Fibroblast of pulmonary artery (primary cell): ENCODE measurements at regions not wholly inside any gene's neighbourhood (a gene's known extent, or its start where the extent isn't known, plus 50 kb on each side); places are given as distances from the start of the nearest gene placed in this dataset.

Experiments used
- DNase-seq: peaks from one replicate; pipeline ENCODE4 v3.0.0-alpha.2; 2010; ENCODE audit warnings: low read depth
- H3K4me3 ChIP-seq: replicated peaks from 2 replicates; pipeline ENCODE4 v1.5.1; 2011; ENCODE audit warnings: low read depth, mild to moderate bottlenecking, control low read depth, low read length, moderate library complexity
- TF ChIP-seq, protein P1 (sequence below): IDR thresholded peaks from 2 replicates; pipeline ENCODE4 v1.5.1; 2011; ENCODE audit warnings: mild to moderate bottlenecking, control low read depth, low read length, inconsistent platforms; ENCODE audit errors: missing control alignments

GRCh38 chr20:61193164-61193563 is 58.9 kb upstream of the CDH4 start:
- TF ChIP-seq, protein P1, sequence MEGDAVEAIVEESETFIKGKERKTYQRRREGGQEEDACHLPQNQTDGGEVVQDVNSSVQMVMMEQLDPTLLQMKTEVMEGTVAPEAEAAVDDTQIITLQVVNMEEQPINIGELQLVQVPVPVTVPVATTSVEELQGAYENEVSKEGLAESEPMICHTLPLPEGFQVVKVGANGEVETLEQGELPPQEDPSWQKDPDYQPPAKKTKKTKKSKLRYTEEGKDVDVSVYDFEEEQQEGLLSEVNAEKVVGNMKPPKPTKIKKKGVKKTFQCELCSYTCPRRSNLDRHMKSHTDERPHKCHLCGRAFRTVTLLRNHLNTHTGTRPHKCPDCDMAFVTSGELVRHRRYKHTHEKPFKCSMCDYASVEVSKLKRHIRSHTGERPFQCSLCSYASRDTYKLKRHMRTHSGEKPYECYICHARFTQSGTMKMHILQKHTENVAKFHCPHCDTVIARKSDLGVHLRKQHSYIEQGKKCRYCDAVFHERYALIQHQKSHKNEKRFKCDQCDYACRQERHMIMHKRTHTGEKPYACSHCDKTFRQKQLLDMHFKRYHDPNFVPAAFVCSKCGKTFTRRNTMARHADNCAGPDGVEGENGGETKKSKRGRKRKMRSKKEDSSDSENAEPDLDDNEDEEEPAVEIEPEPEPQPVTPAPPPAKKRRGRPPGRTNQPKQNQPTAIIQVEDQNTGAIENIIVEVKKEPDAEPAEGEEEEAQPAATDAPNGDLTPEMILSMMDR = no peak
- no peak overlapping the region for H3K4me3 ChIP-seq
- no peak for DNase-seq
